GM18858 (cell line): ENCODE measurements at regions not wholly inside any gene's neighbourhood (a gene's known extent, or its start where the extent isn't known, plus 50 kb on each side); places are given as distances from the start of the nearest gene placed in this dataset.

Experiments used
- ATAC-seq: cut with Tn5 transposase; IDR thresholded peaks from one replicate; pipeline ENCODE4 v1.9.1; 2021; ENCODE audit not compliant: unreplicated experiment

GRCh38 chr12:11565752-11566151 is 83.7 kb upstream of the ETV6 start:
- ATAC-seq = no peak

GRCh38 chr12:11568155-11568761 is 81.2 kb upstream of the ETV6 start:
- ATAC-seq = no peak

GRCh38 chr12:11568762-11569478 is 80.6 kb upstream of the ETV6 start:
- peak; percentile 92 for ATAC-seq

GRCh38 chr12:11569716-11570115 is 79.8 kb upstream of the ETV6 start:
- ATAC-seq = no peak

- no peak for ATAC-seq
Observed at GRCh38 chr12:11573880-11574279, 75.6 kb upstream of the ETV6 start.

- ATAC-seq = no peak
Observed at GRCh38 chr12:11576104-11576503, 73.4 kb upstream of the ETV6 start.

- ATAC-seq = no peak
Observed at GRCh38 chr12:11577658-11578260, 71.7 kb upstream of the ETV6 start.

GRCh38 chr12:11578461-11578993 is 70.9 kb upstream of the ETV6 start:
- ATAC-seq = peak; percentile 74

GRCh38 chr12:11580125-11580751 is 69.2 kb upstream of the ETV6 start:
- no peak for ATAC-seq

- ATAC-seq = no peak
Observed at GRCh38 chr12:11581179-11581755, 68.2 kb upstream of the ETV6 start.

GRCh38 chr12:11584221-11584855 is 65.1 kb upstream of the ETV6 start:
- ATAC-seq = no peak

- ATAC-seq = no peak
Observed at GRCh38 chr12:11592484-11592883, 57.0 kb upstream of the ETV6 start.

GRCh38 chr12:11593013-11593412 is 56.5 kb upstream of the ETV6 start:
- ATAC-seq = no peak

- no peak for ATAC-seq
Observed at GRCh38 chr12:11595080-11595479, 54.4 kb upstream of the ETV6 start.

- ATAC-seq = no peak
Observed at GRCh38 chr12:11596141-11596540, 53.3 kb upstream of the ETV6 start.

- ATAC-seq = no peak
Observed at GRCh38 chr12:11598900-11599299, 50.6 kb upstream of the ETV6 start.
